Endometrium (tissue), 2 donors: ENCODE measurements at regions not wholly inside any gene's neighbourhood (a gene's known extent, or its start where the extent isn't known, plus 50 kb on each side); places are given as distances from the start of the nearest gene placed in this dataset.
"Not testable (repeated sequence)": the region's sequence is repeated elsewhere in the genome, so short reads cannot be mapped to it uniquely, and the experiment has no call there.

Experiments
- FAIRE-seq: peaks from 2 replicates; lab custom pipeline; 2012; peaks lifted over from hg19 to GRCh38; lab: Jason Lieb, UNC
- donor health status: control.
- donor health status: control.

DNA sequence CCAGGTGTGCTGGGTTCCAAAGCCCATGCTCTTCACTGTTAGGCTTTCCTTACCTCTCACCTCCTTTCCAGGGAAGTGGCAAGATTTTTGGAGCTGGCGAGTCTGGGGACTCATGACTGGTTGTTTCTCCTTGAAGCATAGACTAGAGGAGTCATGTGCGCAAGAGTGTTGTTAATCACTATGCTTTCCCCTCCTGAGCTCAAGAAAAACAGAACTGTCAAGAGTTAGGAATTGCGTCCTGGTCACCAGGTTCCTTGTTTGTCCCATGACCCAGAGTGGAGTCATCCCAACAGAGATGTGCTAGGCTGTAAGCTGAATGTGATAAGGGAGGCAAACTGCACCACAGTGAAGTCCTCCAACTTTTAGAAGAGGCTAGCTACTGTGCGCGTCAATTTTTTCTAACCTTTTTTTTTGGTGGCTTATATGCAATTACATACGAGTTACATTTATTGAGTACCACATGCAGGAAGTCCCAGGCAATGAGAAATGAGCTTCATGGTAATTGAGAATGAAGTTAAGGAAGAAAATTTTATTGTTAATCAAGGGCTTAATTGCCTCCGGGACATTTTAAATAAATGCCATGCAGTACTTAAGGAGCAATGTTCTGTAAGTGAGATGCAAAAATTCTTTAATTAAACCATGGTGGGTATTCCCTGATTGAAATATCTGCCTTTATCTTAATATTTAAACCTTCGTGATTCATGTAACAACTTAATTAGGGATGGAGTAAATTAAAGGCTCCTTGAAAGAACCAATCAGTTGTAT, 233.9 kb downstream of the ZIC5 start:
- no peak for FAIRE-seq

DNA sequence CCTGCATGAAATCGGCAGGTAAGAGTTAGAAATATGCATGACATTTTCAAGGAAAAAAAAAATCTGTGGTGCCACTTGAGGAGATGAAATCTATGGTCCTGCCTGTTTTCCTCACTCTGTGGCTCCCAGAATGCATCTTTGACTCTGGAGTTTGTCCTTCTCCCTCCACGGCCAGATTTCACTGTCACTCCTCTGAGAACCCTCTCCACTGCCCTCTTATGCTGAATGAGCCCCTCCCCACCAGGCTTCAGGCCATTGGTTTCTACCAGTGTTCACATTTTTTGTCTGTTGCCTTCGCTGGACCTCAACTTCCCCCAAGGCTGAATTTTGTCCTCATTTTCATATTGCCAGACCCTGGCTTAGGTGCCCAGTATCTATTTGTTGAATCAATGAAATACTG, 235.0 kb downstream of the ZIC5 start:
- FAIRE-seq: no peak

DNA sequence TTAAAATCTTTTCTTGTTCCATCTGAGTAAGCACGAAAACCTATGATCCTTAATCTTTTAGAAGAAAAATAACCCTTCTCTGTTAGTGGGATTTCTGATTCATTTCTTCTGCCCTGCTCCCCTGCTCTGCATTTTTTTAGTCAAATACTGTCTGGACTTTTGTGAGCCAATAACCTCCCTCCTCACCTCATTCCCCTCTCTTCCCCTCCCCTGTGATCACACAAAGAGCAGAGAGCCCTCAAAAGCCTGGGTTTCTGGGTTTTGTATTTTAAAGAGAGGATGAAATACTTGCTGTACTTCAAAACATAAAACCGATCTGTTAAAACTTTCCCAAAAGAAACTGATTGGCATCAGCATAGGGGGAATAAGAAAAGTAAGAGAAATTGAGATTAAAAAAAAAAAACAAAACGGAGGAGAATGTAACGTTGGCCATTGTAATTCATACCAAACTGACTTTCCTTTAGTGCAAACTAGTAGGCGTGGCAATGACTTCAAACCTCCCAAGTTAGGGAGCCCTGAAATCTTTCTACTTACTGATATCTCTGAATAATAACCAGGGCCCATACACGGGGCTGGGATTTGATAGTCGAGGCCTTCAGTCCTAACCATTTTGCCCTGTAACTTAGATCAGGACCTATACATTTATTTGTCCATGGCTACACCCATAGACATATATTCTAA, 232.9 kb downstream of the TM9SF2 start:
- FAIRE-seq: no peak

- no peak for FAIRE-seq
Observed at GRCh38 chr13:99733346-99733745, 232.1 kb downstream of the TM9SF2 start.

DNA sequence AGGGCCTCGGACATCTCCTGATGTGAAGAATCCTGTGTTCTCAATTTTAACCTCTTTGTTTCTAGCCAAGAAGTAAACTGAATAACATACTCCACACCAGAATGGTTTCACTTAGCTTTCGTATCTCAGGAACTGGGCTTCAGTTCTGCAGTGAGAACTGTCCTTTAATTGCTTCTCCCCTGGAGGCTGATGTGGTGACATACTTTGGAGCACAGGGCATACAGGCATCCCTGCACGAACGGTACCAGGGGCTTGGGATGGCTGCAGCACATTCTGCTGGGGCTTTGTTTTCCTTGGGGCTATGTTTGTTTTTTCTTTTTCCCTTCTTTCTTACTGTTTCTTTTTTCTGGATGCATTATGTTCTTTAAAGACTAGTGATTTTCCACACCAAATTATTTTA, 230.5 kb downstream of the TM9SF2 start:
- FAIRE-seq: no peak

DNA sequence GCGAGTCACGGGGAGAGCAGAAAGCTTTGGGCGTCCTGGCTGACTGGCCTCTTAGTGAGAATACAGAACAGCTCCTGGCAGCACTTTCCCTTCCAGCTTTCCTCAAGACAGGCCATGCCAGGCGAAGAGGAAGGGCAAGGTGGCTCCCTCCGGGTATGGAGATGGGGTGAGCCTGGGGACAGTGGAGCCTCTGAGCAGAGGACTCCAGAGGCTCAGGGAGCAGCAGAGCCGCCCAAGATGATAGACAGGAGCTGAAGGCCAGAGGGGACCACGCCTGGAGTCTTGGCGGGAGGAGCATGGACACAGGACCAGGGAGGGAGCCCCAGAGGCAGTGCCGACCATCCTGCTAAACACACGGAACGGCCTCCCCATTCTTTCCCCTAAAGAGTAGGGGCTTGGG, 229.1 kb downstream of the TM9SF2 start:
- no peak for FAIRE-seq

DNA sequence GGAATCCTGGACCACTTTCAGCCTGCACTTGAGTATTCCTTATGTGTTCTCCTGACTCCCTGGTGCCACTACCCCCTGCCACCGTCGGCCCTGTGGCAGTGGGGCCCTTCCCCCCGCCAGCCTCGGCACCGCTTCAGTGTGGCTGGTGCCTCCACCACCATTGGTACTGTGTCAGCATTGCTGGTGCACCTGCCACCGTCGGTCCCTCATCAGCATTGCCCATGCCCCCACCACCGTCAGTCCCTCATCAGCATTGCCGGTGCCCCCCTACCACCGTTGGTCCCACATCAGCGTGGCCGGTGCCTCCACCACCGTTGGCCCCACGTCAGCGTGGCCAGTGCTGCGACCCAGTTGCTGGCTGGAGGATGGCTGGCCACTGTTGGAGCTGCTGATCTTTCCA, 228.5 kb downstream of the TM9SF2 start:
- no peak for FAIRE-seq

DNA sequence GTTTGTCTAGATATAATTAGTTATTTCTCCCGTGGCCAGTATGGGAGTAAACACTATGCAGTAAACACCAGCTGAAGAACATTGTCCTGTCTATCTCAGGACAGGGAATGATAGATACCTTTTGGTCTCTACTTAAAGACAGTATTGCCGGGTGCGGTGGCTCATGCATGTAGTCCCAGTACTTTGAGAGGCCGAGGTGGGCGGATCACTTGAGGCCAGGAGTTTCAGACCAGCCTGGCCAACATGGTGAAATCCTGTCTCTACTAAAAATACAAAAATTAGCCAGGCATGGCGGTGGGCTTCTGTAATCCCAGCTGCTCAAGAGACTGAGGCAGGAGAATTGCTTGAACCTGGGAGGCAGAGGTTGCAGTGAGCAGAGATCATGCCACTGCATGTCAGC, 226.4 kb downstream of the TM9SF2 start:
- not testable (repeated sequence) for FAIRE-seq

DNA sequence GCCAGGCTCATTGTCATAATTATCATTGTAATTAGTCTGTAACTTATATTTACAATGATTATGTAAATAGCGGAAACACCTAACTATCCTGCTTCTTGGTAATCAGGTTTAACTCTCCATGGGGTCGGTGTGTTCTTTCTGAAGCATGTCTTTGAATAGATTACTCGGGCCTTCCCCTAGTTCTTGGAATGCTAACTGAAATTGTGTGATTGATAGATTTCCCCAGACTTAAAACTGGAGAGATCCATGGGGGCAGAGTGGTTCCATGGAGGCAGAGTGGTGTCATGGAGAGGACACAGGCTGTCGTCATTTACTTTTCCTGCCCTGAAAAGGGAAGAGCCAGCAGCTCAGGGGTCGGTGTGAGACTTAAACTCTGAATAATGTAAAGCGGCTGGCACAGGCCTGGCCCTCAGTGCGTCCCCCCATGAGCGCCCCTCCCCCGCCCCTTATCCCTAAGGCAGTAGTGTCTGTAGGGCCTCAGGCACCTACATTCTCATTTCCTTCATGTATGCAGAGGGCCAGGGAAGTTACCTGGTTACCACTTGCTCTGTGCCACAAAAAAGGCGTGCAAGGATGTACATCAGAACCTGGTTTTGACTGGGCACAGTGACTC, 225.1 kb downstream of the TM9SF2 start:
- FAIRE-seq: no peak

DNA sequence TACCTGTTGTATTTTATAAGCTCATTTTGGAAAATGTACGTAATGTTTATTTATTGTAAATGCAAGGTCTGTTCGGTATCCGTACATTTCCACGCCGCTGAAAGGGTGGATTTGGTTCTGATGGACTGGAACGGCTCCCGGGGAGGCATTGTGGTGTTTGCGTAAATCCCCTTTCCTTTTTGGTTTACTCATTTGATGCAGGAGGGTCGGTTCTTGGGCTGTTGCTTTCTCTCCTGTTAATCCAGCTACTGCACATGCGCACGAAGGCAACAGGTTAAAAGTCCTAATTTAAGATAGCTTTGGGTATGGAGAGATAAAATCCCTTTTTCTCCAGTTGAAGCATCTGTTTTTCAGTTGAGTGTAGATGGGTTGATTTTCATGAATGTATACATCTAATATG, 224.4 kb downstream of the TM9SF2 start:
- FAIRE-seq: no peak

DNA sequence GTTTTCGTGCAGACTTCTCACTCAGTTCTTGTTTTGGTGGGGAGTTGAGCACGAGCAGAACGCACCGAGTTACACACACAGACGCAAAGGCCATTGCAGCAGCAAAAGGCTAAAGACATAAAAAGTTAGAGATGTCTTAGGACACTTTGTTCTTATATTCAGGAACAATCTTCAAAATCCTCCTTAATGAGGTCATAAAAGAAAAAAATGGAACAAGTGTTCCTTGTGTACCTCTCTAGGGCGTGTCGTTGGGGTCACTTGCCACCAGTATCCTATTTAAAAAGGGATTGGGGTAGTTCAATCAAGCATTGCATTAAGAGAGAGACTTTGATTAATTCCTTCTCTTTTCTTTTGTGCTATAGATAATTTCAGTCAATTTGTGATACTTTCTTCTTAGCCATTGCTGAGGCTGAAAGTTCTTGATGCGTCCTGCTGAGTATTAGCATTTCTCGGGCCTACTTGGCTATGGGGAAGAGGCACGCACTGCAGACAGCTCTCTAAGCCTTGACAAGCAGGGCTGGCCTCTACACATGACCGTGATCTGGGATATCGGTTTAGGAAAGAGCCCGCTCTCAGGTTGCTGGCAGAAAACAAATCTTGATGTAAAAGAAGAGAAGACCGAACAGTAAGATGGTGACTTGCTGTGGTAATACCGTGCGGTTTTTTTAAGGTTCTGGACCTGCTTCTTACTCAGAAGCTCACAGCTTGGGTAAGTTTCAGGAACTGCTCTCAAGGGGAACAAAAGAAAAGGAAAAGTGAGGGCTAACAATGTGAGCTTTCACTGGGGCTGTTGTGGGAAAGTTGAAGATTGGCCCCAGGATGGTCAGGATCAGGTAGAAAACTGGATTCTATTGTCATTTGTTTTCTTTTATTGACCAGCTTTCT, 223.6 kb downstream of the TM9SF2 start:
- no peak for FAIRE-seq

- no peak for FAIRE-seq
Observed at GRCh38 chr13:99723878-99724277, 222.6 kb downstream of the TM9SF2 start.

DNA sequence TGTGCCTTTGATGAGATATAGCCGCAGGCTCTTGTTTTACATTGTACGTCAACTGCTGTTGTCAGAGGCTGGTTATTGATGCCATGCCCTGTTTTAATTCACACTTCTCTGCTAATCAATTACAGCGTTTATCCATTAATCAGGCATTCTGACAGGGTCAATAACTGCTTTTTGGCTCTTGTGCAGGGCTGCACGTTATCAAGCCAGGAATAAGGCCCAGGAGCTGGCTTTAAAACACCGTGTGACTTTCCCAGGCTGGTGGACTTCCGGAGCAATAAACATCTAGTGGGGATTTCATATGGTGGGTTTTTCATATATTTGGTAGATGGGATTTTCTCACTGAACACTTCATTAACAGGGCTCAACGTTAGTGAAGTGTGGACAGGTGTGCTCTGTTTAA, 221.7 kb downstream of the TM9SF2 start:
- FAIRE-seq: no peak

- no peak for FAIRE-seq
Observed at GRCh38 chr13:99722338-99722818, 221.1 kb downstream of the TM9SF2 start.

- FAIRE-seq: no peak
Observed at GRCh38 chr13:99721606-99722337, 220.5 kb downstream of the TM9SF2 start.

GRCh38 chr13:99717959-99718674, 216.8 kb downstream of the TM9SF2 start:
- FAIRE-seq: no peak

DNA sequence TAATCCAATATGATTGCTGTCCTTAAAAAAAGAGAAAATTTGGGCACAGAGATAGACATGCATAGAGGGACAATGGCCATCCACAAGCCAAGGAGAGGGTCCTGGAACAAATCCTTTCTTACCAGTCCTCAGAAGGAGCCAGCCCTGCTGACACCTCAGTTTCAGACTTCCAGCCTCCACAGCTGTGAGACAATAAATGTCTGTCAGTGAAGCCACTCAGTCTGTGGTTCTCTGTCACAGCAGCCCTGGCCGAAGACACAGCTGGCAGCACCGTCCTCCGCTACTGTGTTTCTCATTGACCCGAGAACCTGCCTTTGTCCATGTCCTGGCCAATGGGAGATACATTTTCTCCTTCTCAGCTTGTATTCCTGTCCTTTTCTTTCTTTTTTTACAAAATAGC, 207.9 kb downstream of the TM9SF2 start:
- FAIRE-seq: no peak

DNA sequence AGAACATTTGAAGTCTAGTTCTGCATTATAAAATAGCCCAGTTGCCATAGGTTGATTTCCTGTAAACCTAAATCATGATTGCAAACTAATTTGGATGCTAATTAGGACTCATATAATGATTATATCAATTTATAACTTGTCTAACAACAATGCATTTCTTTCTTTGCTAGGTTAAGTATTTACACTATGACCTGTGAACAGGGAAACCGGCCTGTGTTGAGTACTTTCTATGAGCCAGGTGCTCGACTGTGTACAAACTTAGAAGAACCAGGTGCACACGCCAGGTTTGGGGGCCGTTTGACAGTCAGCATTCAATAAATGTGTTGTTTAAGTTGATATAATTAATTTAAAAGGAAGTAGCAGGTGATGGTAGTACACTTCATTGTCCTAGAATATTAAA, 203.1 kb downstream of the TM9SF2 start:
- FAIRE-seq: no peak

DNA sequence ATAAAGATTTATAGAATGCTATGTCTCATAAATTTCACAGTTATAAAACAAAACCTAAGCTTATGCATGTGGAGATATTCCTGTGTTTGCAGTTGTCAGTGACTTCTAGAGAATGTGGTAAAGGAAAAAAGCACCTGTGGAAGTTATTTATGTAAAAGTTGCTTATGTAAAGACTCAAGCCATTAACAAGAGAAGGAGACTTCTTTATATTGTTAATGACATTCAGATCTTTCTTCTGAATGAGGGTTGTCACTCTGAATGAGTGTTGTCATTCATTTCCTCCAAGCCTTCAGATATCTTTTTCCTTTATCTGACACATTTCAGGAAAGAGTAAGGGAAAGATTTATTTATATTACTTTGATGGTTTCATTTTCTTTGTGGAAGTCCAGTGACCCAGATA, 202.6 kb downstream of the TM9SF2 start:
- no peak for FAIRE-seq

DNA sequence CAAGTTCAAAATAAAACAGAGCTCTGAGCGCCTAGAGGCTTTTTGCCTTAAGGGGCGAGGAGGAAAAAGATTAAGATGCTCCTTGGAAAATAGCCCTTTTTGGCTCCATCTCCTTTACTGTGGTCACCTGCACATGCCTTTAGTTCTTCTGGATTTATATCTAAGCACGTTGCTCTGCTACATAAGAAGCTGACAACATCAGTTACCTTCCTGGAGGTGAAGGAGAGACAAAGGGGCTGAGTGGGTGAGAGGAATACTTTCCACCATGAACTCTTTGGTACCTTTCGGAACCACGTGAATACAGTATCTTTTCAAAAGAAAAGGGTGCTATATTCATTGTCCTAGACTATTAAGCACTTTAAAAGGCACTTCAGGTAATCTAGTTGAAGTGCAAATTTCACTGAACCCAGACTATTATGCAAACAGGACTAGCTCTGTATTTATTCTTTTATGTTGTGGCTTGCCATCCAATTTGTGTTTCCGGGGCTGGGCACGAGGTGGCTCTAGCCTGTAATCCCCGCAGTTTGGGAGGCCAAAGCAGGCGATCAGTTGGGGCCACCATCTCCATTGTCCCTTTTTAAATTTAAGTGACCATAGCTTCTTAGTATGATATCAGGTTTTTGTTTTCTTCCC, 201.5 kb downstream of the TM9SF2 start:
- FAIRE-seq: no peak
